ENCODE measurements at regions not wholly inside any gene's neighbourhood (a gene's known extent, or its start where the extent isn't known, plus 50 kb on each side); places are given as distances from the start of the nearest gene placed in this dataset.
A peak's percentile ranks its signal among the peaks of the same experiment; 100 is the strongest.
"Not testable (repeated sequence)": the region's sequence is repeated elsewhere in the genome, so short reads cannot be mapped to it uniquely, and the experiment has no call there.

GRCh38 chr2:83016343-83017110, 1442.6 kb downstream of the SUCLG1 start:
- no peak for DNase-seq

GRCh38 chr2:83015900-83016299, 1443.2 kb downstream of the SUCLG1 start:
- no peak for DNase-seq

GRCh38 chr2:83015035-83015715, 1443.9 kb downstream of the SUCLG1 start:
- peak; percentile 30 for DNase-seq

GRCh38 chr2:83014462-83014861, 1444.6 kb downstream of the SUCLG1 start:
- no peak for DNase-seq

GRCh38 chr2:83006961-83007360, 1452.1 kb downstream of the SUCLG1 start:
- peak; percentile 88 for DNase-seq

GRCh38 chr2:83003555-83003954, 1455.5 kb downstream of the SUCLG1 start:
- no peak for DNase-seq

GRCh38 chr2:83002706-83003105, 1456.4 kb downstream of the SUCLG1 start:
- no peak for DNase-seq

- DNase-seq, result no peak
These were observed 1460.3 kb downstream of the SUCLG1 start for GRCh38 chr2:82998781-82999180.

GRCh38 chr2:82996217-82996616, 1462.9 kb downstream of the SUCLG1 start:
- DNase-seq, result no peak

- no peak for DNase-seq
These were observed 1464.9 kb downstream of the SUCLG1 start for GRCh38 chr2:82994151-82994550.

- peak; percentile 49 for DNase-seq
These were observed 1465.5 kb downstream of the SUCLG1 start for GRCh38 chr2:82993609-82994008.

- DNase-seq, result no peak
These were observed 1466.1 kb downstream of the SUCLG1 start for GRCh38 chr2:82992968-82993367.

- not testable (repeated sequence) for DNase-seq
These were observed 1471.4 kb downstream of the SUCLG1 start for GRCh38 chr2:82987706-82988105.

- DNase-seq, result no peak
These were observed 1472.2 kb downstream of the SUCLG1 start for GRCh38 chr2:82986899-82987298.

GRCh38 chr2:82985572-82986197, 1473.4 kb downstream of the SUCLG1 start:
- no peak for DNase-seq

GRCh38 chr2:82968358-82968757, 1490.7 kb downstream of the SUCLG1 start:
- peak; percentile 53 for DNase-seq

GRCh38 chr2:82964341-82964740, 1494.7 kb downstream of the SUCLG1 start:
- no peak for DNase-seq

- DNase-seq, result peak; percentile 59
These were observed 1499.4 kb downstream of the SUCLG1 start for GRCh38 chr2:82959727-82960126.

GRCh38 chr2:82954868-82955267, 1504.2 kb downstream of the SUCLG1 start:
- DNase-seq, result no peak

GRCh38 chr2:82939211-82939610, 1519.9 kb downstream of the SUCLG1 start:
- DNase-seq, result no peak

- not testable (repeated sequence) for DNase-seq
These were observed 1520.7 kb downstream of the SUCLG1 start for GRCh38 chr2:82938321-82938845.

- peak; percentile 28 for DNase-seq
These were observed 1545.5 kb downstream of the SUCLG1 start for GRCh38 chr2:82913566-82913965.

GRCh38 chr2:82896117-82896516, 1563.0 kb downstream of the SUCLG1 start:
- DNase-seq, result no peak

Measured in fibroblast of skin of scalp (primary cell).